ENCODE measurements at regions not wholly inside any gene's neighbourhood (a gene's known extent, or its start where the extent isn't known, plus 50 kb on each side); places are given as distances from the start of the nearest gene placed in this dataset.
"Not testable (repeated sequence)": the region's sequence is repeated elsewhere in the genome, so short reads cannot be mapped to it uniquely, and the experiment has no call there.

DNA sequence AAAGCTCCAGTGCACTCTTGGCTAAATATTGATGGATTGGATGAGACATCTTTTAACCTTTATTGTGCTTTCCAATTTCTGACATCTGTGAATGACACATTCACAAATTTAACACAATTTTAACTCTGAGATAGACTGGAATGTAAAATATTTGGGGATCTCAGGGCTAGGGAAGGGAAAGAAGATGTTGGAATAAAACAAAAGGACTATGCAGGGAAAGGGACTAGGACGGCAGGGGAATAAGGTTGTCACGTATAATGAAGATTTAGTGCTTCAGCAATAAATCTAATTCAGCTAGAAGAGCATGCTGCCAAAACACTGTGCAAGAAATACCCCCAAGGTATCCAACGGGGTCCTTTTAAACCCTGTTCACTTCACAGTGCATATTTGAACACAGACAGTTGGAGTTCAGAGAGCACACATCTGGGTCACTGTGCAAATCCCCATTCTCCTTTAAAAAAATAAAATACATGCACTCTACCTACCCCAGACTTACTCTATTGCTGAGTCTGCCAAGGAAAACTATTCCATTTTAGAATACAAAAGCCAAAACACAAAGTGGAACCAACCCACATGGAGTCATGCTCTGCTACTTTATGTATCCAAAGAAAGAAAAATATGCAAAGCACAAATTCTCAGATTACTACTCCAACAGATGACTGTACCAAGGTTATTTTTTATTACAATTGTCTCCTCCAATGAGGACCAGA lies 151.0 kb upstream of the RSPO3 start:
- TF ChIP-seq EZH2phosphoT487 (IDR thresholded peaks at IDR 0.05; ENCODE audit: borderline replicate concordance): no peak
- TF ChIP-seq, protein P1, sequence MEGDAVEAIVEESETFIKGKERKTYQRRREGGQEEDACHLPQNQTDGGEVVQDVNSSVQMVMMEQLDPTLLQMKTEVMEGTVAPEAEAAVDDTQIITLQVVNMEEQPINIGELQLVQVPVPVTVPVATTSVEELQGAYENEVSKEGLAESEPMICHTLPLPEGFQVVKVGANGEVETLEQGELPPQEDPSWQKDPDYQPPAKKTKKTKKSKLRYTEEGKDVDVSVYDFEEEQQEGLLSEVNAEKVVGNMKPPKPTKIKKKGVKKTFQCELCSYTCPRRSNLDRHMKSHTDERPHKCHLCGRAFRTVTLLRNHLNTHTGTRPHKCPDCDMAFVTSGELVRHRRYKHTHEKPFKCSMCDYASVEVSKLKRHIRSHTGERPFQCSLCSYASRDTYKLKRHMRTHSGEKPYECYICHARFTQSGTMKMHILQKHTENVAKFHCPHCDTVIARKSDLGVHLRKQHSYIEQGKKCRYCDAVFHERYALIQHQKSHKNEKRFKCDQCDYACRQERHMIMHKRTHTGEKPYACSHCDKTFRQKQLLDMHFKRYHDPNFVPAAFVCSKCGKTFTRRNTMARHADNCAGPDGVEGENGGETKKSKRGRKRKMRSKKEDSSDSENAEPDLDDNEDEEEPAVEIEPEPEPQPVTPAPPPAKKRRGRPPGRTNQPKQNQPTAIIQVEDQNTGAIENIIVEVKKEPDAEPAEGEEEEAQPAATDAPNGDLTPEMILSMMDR (conservative IDR thresholded peaks at IDR 0.05; ENCODE audit: low read length): no peak

DNA sequence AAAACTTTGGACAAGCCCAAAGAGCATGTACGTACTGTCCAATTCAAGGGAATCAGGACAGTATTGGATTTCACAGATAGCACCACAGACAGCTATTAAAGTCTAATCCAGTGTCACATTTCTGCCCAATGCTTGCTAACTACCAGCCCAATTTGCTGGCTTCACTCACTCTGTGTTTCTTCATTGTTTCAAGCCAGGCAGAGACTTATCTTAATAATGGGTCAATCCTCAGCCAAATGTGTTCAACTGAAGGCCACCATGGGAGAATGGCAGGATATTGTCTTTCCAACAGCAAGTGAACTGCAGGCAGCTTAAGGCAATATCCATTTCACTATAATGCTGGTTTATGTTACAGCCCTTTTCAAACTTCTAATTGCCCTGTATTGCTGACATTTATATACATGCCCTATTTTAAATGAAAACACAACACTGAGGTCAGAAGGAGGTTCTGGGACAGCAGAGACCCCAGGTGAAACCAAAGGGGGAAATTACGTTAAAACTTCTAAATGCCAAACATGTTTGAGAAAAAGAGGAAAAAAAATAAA lies 142.1 kb upstream of the RSPO3 start:
- Histone ChIP-seq H3K79me2 (ENCODE audit: insufficient read depth, low read length) (no peaks in the 10 kb centered on the region), H4K20me1 (ENCODE audit: insufficient read depth, low read length, poor library complexity, severe bottlenecking) (no peaks in the 10 kb centered on the region), H3K9me2 (replicated peaks; ENCODE audit: low read depth, low read length) (no peaks in the 10 kb centered on the region), H3K36me3 (ENCODE audit: insufficient read depth, low read length) (no peaks in the 10 kb centered on the region), H3K4me3 (ENCODE audit: low read length, poor library complexity, severe bottlenecking) (no peak overlapping the region), H3F3A (ENCODE audit: low read depth) (no peaks in the 10 kb centered on the region), H3K4me2 (ENCODE audit: low read depth, low read length, poor library complexity, severe bottlenecking) (no peak overlapping the region), H3K9ac (ENCODE audit: low read depth, low read length, poor library complexity, severe bottlenecking) (no peak overlapping the region), H3K9me3 (ENCODE audit: insufficient read depth, low read depth, low read length) (no peaks in the 10 kb centered on the region), H3K4me1 (ENCODE audit: insufficient read depth, low read length, poor library complexity, severe bottlenecking) (no peaks in the 10 kb centered on the region), H3K27me3 (ENCODE audit: insufficient read depth, low read length, poor library complexity, severe bottlenecking) (no peaks in the 10 kb centered on the region), H2AFZ (ENCODE audit: low read length) (no peak overlapping the region)
- TF ChIP-seq, protein P1 (conservative IDR thresholded peaks at IDR 0.05; ENCODE audit: low read length): no peak
- no peak for TF ChIP-seq EZH2phosphoT487 (IDR thresholded peaks at IDR 0.05; ENCODE audit: borderline replicate concordance)

More for the DNA sequence above, 151.0 kb upstream of the RSPO3 start:
- H3K79me2 ChIP-seq (ENCODE audit: insufficient read depth, low read length): no peaks in the 10 kb centered on the region
- no peaks in the 10 kb centered on the region for H3K36me3 ChIP-seq (ENCODE audit: insufficient read depth, low read length)
- H3K9me3 ChIP-seq (ENCODE audit: insufficient read depth, low read depth, low read length): no peaks in the 10 kb centered on the region
- H4K20me1 ChIP-seq (ENCODE audit: insufficient read depth, low read length, poor library complexity, severe bottlenecking): no peaks in the 10 kb centered on the region
- no peaks in the 10 kb centered on the region for H3K9me2 ChIP-seq (replicated peaks; ENCODE audit: low read depth, low read length)
- no peaks in the 10 kb centered on the region for H3F3A ChIP-seq (ENCODE audit: low read depth)
- H3K4me2 ChIP-seq (ENCODE audit: low read depth, low read length, poor library complexity, severe bottlenecking): no peak overlapping the region
- H3K9ac ChIP-seq (ENCODE audit: low read depth, low read length, poor library complexity, severe bottlenecking): no peak overlapping the region
- H3K27me3 ChIP-seq (ENCODE audit: insufficient read depth, low read length, poor library complexity, severe bottlenecking): no peaks in the 10 kb centered on the region
- H3K4me1 ChIP-seq (ENCODE audit: insufficient read depth, low read length, poor library complexity, severe bottlenecking): no peaks in the 10 kb centered on the region
- H2AFZ ChIP-seq (ENCODE audit: low read length): no peak overlapping the region
- H3K4me3 ChIP-seq (ENCODE audit: low read length, poor library complexity, severe bottlenecking): no peak overlapping the region

DNA sequence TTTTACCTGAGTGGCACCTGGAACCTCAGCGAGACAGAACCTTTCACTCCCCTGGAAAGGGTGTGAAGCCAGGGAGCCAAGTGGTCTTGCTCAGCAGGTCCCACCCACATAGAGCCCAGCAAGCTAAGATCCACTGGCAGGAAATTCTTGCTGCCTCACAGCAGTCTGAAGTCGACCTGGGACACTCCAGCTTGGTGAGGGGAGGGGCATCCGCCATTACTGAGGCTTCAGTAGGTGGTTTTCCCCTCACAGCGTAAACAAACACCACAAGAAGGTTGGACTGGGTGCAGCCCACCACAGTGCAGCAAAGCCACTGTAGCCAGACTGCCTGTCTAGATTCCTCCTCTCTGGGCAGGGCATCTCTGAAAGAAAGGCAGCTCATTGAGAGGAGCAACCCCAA lies 134.7 kb upstream of the RSPO3 start:
- Histone ChIP-seq H3K27me3 (ENCODE audit: insufficient read depth, low read length, poor library complexity, severe bottlenecking) (no peaks in the 10 kb centered on the region), H3K4me1 (ENCODE audit: insufficient read depth, low read length, poor library complexity, severe bottlenecking) (no peaks in the 10 kb centered on the region), H3K9me2 (replicated peaks; ENCODE audit: low read depth, low read length) (no peaks in the 10 kb centered on the region), H3K36me3 (ENCODE audit: insufficient read depth, low read length) (no peaks in the 10 kb centered on the region), H3K4me3 (ENCODE audit: low read length, poor library complexity, severe bottlenecking) (no peak overlapping the region), H3K4me2 (ENCODE audit: low read depth, low read length, poor library complexity, severe bottlenecking) (no peak overlapping the region), H3K9me3 (ENCODE audit: insufficient read depth, low read depth, low read length) (no peaks in the 10 kb centered on the region), H3K9ac (ENCODE audit: low read depth, low read length, poor library complexity, severe bottlenecking) (no peak overlapping the region), H2AFZ (ENCODE audit: low read length) (no peak overlapping the region), H3K79me2 (ENCODE audit: insufficient read depth, low read length) (no peaks in the 10 kb centered on the region), H3F3A (ENCODE audit: low read depth) (no peaks in the 10 kb centered on the region), H4K20me1 (ENCODE audit: insufficient read depth, low read length, poor library complexity, severe bottlenecking) (no peaks in the 10 kb centered on the region)
- TF ChIP-seq, protein P1 (conservative IDR thresholded peaks at IDR 0.05; ENCODE audit: low read length): no peak
- no peak for TF ChIP-seq EZH2phosphoT487 (IDR thresholded peaks at IDR 0.05; ENCODE audit: borderline replicate concordance)

DNA sequence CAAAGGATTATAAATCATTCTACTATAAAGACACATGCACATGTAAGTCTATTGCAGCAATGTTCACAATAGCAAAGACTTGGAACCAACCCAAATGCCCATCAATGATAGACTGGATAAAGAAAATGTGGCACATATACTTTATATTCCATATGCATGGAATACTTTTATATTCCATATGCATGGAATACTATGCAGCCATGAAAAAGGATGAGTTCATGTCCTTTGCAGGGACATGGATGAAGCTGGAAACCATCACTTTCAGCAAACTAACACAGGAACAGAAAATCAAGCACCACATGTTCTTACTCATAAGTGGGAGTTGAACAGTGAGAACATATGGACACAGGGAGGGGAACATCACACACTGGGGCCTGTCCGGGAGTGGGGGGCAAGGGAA lies 130.3 kb upstream of the RSPO3 start:
- H3K27me3 ChIP-seq (ENCODE audit: insufficient read depth, low read length, poor library complexity, severe bottlenecking); H3K9ac ChIP-seq (ENCODE audit: low read depth, low read length, poor library complexity, severe bottlenecking); H3F3A ChIP-seq (ENCODE audit: low read depth); H3K9me3 ChIP-seq (ENCODE audit: insufficient read depth, low read depth, low read length); H3K36me3 ChIP-seq (ENCODE audit: insufficient read depth, low read length); H4K20me1 ChIP-seq (ENCODE audit: insufficient read depth, low read length, poor library complexity, severe bottlenecking); H3K9me2 ChIP-seq (replicated peaks; ENCODE audit: low read depth, low read length); H3K4me1 ChIP-seq (ENCODE audit: insufficient read depth, low read length, poor library complexity, severe bottlenecking); H2AFZ ChIP-seq (ENCODE audit: low read length); H3K4me3 ChIP-seq (ENCODE audit: low read length, poor library complexity, severe bottlenecking); H3K4me2 ChIP-seq (ENCODE audit: low read depth, low read length, poor library complexity, severe bottlenecking); H3K79me2 ChIP-seq (ENCODE audit: insufficient read depth, low read length): not testable (repeated sequence)
